ENCODE measurements at regions not wholly inside any gene's neighbourhood (a gene's known extent, or its start where the extent isn't known, plus 50 kb on each side); places are given as distances from the start of the nearest gene placed in this dataset.

DNA sequence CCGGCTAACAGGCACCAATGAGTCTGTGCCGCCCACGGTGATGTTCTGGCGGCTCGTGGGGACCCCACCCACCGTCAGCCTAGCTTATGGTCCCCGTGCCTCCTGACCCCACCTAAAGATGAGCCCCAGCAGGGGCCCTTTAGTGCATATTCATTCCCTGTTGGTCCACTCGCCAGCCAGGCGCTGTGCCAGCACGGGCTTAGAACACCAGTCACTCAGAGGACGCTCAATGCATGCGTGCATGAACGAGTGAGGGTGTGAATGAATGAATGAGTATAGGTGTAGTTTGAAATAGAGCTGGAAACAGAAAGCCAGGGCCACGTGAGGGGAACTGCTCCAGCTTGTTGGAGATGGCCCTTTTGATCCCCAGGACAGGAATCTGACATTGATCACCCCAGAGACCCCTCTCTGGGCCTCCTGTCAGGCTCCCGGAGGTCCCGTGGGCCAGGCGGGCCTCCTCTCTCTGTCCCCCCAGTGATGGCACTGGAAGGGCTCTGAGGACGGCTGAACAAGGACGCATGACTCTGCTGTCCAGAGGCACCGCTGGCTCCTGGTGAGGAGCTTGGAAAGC, 193.9 kb upstream of the C14orf180 start:
- Histone ChIP-seq H3K9me3 (ENCODE audit: control insufficient read depth, insufficient read depth, low read length) (no peaks in the 10 kb centered on the region), H3K4me3 (ENCODE audit: low read depth, low read length) (no peak overlapping the region), H3K27me3 (ENCODE audit: control insufficient read depth, insufficient read depth, low read length) (no peaks in the 10 kb centered on the region), H3K4me1 (ENCODE audit: control insufficient read depth, insufficient read depth, low read length) (no peaks in the 10 kb centered on the region), H3K36me3 (ENCODE audit: control insufficient read depth, insufficient read depth, low read length) (no peaks in the 10 kb centered on the region), H3K9ac (ENCODE audit: low read depth, low read length) (no peak overlapping the region)

DNA sequence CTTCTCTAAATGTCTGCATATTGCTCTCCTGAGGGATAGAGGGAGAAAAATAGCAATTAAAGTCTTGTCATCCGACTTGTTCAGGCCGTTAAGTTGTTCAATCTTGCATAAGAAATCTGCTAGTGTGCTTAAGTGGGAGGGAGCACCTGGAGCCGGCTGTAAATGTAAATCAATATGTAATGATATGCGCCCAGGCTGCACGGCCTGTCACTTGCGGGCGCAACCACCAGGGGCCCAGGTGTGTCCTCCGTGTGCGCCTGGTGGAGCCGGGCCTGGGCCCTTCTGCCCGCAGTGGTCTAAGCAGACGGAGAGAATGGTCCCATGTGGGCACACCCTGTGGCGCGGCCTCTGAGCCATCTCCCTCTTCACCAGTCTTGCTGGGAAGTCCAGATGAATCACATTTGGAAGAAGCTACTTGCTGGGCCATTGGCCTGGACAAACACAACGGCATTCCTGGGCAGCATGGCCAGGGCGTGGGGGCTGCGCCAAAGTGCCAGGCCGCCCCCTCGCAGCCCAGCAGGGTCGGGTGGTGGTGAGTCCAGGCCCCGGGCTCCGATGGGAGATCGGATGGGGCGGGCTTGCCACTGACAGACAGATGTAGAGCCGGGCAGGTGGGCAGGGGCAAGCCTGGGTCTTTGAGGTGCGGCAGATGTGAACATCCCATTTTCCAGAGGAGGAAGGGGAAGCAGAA, 193.3 kb upstream of the C14orf180 start:
- H3K27me3 ChIP-seq (ENCODE audit: control insufficient read depth, insufficient read depth, low read length) = no peaks in the 10 kb centered on the region

DNA sequence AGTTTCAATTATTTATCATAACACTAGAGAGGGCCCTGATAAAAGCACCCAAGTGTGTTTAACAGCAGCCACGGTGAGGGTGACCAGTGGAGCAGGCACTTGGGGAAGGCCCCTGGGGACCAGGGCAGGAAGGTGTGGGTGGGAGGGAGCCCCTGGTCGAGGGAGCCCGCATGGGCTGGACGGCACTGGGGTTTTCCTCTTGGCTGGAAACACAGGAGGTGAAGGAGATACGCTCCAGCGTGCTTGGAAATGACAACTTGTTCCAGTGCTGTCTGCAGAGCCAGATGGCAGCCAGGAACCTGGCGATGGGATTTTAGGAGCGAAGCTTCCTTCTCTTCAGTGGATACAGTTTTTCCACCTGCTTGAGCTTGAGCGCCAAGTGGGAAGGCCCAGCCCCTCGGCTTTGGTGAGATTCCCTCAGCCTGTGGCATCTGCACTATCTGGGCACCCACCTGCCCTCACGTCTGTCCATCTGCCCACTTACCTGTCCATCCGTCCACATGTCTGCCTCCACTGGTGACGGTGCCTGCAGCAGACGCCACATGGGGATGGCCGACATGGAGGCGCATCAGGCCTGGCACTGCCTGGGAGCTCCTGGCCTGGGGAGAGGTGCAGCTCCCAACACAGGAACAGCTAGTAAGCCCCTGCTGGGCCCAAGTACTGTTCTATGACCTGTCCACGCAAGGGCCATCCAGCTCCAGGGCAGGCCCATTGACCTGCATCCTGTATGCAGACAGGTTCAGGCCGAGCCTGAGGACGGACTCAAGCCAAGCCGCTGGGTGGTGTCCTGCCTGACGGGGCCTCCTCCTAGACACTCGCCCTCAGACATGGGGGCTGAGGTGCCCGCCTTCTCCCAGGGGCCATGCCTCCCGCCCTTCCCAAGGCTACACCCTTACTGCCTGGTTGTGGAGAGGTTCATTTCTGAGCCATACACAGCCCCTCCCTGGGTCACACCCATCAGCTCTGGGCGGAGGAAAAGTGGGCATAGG, 192.2 kb upstream of the C14orf180 start:
- Histone ChIP-seq H3K4me1 (ENCODE audit: control insufficient read depth, insufficient read depth, low read length) (no peaks in the 10 kb centered on the region), H3K9me3 (ENCODE audit: control insufficient read depth, insufficient read depth, low read length) (no peaks in the 10 kb centered on the region), H3K4me3 (ENCODE audit: low read depth, low read length) (no peak overlapping the region), H3K36me3 (ENCODE audit: control insufficient read depth, insufficient read depth, low read length) (no peaks in the 10 kb centered on the region), H3K27me3 (ENCODE audit: control insufficient read depth, insufficient read depth, low read length) (no peaks in the 10 kb centered on the region), H3K9ac (ENCODE audit: low read depth, low read length) (no peak overlapping the region)

More for the DNA sequence above, 193.3 kb upstream of the C14orf180 start:
- H3K4me1 ChIP-seq (ENCODE audit: control insufficient read depth, insufficient read depth, low read length) = no peaks in the 10 kb centered on the region
- H3K9ac ChIP-seq (ENCODE audit: low read depth, low read length) = no peak overlapping the region
- no peaks in the 10 kb centered on the region for H3K36me3 ChIP-seq (ENCODE audit: control insufficient read depth, insufficient read depth, low read length)
- H3K9me3 ChIP-seq (ENCODE audit: control insufficient read depth, insufficient read depth, low read length) = no peaks in the 10 kb centered on the region
- no peak overlapping the region for H3K4me3 ChIP-seq (ENCODE audit: low read depth, low read length)

DNA sequence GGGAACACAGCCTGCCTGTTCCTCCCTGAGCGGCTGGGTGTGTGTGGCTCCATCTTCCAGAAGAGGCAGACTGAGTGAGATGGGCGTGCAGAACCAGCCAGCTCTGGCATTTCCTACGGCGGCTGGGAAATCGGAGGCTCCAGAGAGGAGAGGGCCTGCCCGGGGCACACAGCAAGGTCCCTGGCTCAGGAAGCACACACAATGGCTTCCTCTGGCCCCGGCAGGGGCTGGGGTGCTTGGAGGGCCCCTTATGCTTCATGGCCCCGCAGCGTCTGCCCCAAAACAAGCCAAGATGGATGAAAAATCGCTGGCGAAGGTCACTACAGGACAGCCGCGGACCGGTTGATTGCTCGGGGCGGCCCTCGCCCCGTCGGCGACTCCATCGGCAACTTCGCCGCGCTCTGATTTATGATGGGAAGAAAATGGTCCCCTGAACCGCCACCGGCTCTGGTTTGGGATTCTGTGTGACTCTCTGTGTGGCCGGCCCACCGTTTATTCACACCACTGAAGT, 191.5 kb upstream of the C14orf180 start:
- Histone ChIP-seq H3K36me3 (ENCODE audit: control insufficient read depth, insufficient read depth, low read length) (no peaks in the 10 kb centered on the region), H3K4me1 (ENCODE audit: control insufficient read depth, insufficient read depth, low read length) (no peaks in the 10 kb centered on the region), H3K4me3 (ENCODE audit: low read depth, low read length) (no peak overlapping the region), H3K27me3 (ENCODE audit: control insufficient read depth, insufficient read depth, low read length) (no peaks in the 10 kb centered on the region), H3K9me3 (ENCODE audit: control insufficient read depth, insufficient read depth, low read length) (no peaks in the 10 kb centered on the region), H3K9ac (ENCODE audit: low read depth, low read length) (no peak overlapping the region)

GRCh38 chr14:104388541-104389325, 190.8 kb upstream of the C14orf180 start:
- no peak overlapping the region for H3K9ac ChIP-seq (ENCODE audit: low read depth, low read length)
- H3K27me3 ChIP-seq (ENCODE audit: control insufficient read depth, insufficient read depth, low read length) = no peaks in the 10 kb centered on the region
- no peaks in the 10 kb centered on the region for H3K4me1 ChIP-seq (ENCODE audit: control insufficient read depth, insufficient read depth, low read length)
- H3K4me3 ChIP-seq (ENCODE audit: low read depth, low read length) = no peak overlapping the region
- no peaks in the 10 kb centered on the region for H3K9me3 ChIP-seq (ENCODE audit: control insufficient read depth, insufficient read depth, low read length)
- no peaks in the 10 kb centered on the region for H3K36me3 ChIP-seq (ENCODE audit: control insufficient read depth, insufficient read depth, low read length)

GRCh38 chr14:104389326-104390220, 190.0 kb upstream of the C14orf180 start:
- Histone ChIP-seq H3K36me3 (ENCODE audit: control insufficient read depth, insufficient read depth, low read length) (no peaks in the 10 kb centered on the region), H3K9me3 (ENCODE audit: control insufficient read depth, insufficient read depth, low read length) (no peaks in the 10 kb centered on the region), H3K9ac (ENCODE audit: low read depth, low read length) (no peak overlapping the region), H3K27me3 (ENCODE audit: control insufficient read depth, insufficient read depth, low read length) (no peaks in the 10 kb centered on the region), H3K4me3 (ENCODE audit: low read depth, low read length) (no peak overlapping the region), H3K4me1 (ENCODE audit: control insufficient read depth, insufficient read depth, low read length) (no peaks in the 10 kb centered on the region)

DNA sequence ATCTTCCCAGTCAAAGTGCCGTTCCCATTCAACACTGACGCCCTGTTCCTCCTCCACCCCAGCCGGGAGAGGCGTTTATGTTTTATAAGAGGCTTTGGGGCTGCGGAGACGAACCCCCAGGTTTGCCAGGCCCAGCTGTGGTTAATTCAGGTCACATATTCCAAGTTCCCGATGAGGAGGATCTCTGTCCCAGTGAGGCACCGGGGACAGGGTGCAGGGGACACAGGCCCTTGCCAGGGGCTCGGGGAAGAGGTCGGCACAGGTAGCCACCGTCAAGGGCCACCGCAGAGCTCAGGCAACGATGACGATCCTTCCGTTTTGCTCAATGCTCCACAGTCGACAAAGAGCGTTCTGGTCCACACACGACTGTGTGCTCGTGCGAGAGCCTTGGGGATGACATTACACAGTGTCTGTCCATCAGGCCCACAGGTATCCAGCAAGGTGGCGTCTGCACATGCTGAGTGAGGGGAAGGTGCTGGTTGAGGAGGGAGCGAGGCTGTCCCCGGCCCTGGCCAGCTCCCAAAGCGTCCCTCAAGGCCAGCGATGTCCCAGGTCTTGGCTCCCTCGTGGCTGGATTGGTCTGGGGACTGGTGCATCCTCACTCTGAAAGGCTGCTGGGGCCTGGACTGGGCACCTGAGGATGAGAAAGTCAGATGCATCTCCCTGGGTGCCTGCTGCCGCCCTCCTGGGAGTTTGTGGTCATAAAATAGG, 189.2 kb upstream of the C14orf180 start:
- H3K27me3 ChIP-seq (ENCODE audit: control insufficient read depth, insufficient read depth, low read length) = no peaks in the 10 kb centered on the region
- no peak overlapping the region for H3K9ac ChIP-seq (ENCODE audit: low read depth, low read length)
- no peak overlapping the region for H3K4me3 ChIP-seq (ENCODE audit: low read depth, low read length)
- H3K4me1 ChIP-seq (ENCODE audit: control insufficient read depth, insufficient read depth, low read length) = no peaks in the 10 kb centered on the region
- H3K9me3 ChIP-seq (ENCODE audit: control insufficient read depth, insufficient read depth, low read length) = no peaks in the 10 kb centered on the region
- no peaks in the 10 kb centered on the region for H3K36me3 ChIP-seq (ENCODE audit: control insufficient read depth, insufficient read depth, low read length)

DNA sequence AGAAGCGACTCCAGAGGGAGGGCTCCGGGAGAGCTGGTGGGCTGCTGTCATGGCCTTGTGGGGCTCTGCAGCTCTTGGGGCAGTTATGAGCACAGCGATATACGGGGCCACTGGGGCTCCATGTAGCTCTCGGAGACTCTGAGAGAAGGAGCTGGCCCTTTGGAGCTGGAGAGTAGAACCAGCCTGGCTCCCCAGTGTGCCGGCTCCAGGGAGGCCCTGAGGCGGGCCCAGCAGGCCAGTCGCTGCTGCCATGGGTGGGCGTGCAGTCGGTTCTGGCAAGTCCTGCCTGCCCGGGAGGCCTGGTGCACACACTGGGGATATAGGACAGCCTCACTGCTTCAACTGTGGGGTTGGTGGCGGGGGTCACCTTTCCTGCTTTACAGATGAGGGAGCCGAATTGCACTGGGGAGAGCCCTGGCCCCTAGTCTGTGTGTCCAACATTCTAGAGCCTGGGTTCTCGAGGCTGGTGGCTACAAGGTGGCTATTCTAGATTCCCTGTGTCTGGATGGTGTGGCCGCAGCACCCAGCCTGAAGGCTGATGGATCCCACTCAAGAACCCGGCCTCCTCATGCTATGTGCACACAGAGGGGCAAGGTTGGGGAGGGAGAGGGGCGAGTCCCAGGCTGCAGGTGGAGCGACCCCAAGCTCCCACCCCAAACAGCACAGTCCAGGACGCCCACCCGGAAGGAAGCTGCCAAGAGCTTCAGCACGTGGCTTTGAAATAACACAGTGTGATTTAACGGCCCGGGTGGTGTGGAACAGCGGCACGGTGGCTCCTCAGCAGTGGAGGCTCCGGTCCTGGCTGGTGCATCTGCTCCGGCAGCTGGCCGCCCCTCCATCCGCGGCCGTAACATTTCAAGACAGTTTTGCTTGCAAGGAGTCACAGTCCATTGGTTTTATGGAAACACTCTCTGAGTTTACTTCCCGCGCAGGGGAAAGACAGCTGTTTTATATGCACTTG, 188.3 kb upstream of the C14orf180 start:
- Histone ChIP-seq H3K9ac (ENCODE audit: low read depth, low read length) (no peak overlapping the region), H3K4me1 (ENCODE audit: control insufficient read depth, insufficient read depth, low read length) (no peaks in the 10 kb centered on the region), H3K27me3 (ENCODE audit: control insufficient read depth, insufficient read depth, low read length) (no peaks in the 10 kb centered on the region)

DNA sequence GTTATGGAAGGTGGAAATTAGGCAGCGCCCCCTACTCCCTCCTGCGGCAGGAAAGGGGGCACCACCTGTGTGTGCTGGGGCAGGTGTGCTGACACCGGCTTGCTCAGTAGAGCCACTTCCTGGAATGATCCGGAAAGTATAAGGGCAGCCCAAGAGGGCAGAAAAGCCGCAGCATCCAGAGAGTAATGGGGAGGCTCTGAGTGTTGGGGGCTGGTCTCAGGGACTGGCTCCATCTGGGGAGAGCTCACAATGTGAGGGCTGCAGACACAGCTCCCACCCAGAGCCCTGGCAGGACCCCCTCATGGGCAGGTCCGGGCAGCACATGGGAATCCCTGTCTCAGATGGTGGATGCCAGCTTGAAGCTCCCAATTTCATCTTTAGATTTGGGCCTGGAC, 187.6 kb upstream of the C14orf180 start:
- no peaks in the 10 kb centered on the region for H3K36me3 ChIP-seq (ENCODE audit: control insufficient read depth, insufficient read depth, low read length)
- H3K9me3 ChIP-seq (ENCODE audit: control insufficient read depth, insufficient read depth, low read length) = no peaks in the 10 kb centered on the region
- H3K4me3 ChIP-seq (ENCODE audit: low read depth, low read length) = no peak overlapping the region
- no peaks in the 10 kb centered on the region for H3K27me3 ChIP-seq (ENCODE audit: control insufficient read depth, insufficient read depth, low read length)
- no peaks in the 10 kb centered on the region for H3K4me1 ChIP-seq (ENCODE audit: control insufficient read depth, insufficient read depth, low read length)
- no peak overlapping the region for H3K9ac ChIP-seq (ENCODE audit: low read depth, low read length)

More for the DNA sequence above, 188.3 kb upstream of the C14orf180 start:
- no peaks in the 10 kb centered on the region for H3K9me3 ChIP-seq (ENCODE audit: control insufficient read depth, insufficient read depth, low read length)
- H3K4me3 ChIP-seq (ENCODE audit: low read depth, low read length) = no peak overlapping the region
- H3K36me3 ChIP-seq (ENCODE audit: control insufficient read depth, insufficient read depth, low read length) = no peaks in the 10 kb centered on the region

Data from iPS-15b (cell line).